GM21723 (cell line): ENCODE measurements at regions not wholly inside any gene's neighbourhood (a gene's known extent, or its start where the extent isn't known, plus 50 kb on each side); places are given as distances from the start of the nearest gene placed in this dataset.

ENCODE experiments used
- ATAC-seq: cut with Tn5 transposase; IDR thresholded peaks from one replicate; pipeline ENCODE4 v1.9.1; 2021; ENCODE audit warnings: mild to moderate bottlenecking, moderate library complexity; ENCODE audit not compliant: unreplicated experiment

DNA sequence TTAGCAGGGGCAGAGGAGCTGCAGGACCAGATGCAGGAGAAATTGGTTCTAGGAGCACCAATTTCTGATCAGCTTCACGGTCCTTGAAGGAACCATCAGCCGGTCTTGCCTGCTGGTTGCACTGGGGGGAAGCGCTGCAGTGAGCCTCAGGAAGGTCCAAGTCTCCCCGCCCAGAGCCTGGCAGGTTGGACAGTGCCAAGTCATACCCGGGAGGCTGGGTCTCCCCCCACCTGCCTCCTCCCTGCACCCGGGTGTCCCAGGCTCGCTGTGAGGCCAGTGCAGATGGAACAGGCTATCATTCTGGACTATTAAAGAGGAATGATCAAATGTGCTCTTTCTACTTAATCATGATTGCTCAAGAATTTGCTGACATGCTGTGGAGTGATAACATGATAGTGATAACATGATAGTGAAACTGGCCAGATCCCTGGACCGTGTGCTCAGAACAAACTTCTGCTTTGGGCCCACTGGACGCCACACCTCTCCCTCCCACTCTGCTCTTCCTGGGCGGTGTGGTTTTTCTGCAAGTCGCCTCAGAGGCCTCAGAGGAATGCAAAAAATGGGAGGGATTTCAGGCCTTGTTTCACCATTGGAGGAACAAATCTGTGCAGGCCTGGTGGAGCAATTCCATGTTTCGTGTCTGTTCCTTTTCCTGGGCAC lies 236.0 kb downstream of the IRF8 start:
- ATAC-seq, result no peak

DNA sequence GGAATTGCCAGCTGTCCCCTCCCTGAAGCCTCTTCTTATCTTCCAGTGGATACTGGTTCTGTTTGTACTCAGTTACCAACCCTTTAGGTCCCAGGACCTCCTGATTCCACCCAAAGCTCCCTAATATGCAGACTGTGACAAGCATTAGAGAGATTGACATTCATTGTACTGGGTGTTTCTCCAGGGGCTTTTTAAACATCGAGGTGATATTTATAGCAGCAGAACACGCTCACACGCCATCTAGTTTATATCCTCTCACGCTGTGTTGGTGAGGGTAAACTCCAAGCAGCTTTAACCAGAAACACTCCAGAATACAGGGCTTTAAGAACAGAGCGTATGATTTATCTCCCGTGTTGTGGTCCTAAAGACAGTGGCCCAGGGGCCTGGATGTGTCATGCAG lies 238.4 kb downstream of the IRF8 start:
- no peak for ATAC-seq

DNA sequence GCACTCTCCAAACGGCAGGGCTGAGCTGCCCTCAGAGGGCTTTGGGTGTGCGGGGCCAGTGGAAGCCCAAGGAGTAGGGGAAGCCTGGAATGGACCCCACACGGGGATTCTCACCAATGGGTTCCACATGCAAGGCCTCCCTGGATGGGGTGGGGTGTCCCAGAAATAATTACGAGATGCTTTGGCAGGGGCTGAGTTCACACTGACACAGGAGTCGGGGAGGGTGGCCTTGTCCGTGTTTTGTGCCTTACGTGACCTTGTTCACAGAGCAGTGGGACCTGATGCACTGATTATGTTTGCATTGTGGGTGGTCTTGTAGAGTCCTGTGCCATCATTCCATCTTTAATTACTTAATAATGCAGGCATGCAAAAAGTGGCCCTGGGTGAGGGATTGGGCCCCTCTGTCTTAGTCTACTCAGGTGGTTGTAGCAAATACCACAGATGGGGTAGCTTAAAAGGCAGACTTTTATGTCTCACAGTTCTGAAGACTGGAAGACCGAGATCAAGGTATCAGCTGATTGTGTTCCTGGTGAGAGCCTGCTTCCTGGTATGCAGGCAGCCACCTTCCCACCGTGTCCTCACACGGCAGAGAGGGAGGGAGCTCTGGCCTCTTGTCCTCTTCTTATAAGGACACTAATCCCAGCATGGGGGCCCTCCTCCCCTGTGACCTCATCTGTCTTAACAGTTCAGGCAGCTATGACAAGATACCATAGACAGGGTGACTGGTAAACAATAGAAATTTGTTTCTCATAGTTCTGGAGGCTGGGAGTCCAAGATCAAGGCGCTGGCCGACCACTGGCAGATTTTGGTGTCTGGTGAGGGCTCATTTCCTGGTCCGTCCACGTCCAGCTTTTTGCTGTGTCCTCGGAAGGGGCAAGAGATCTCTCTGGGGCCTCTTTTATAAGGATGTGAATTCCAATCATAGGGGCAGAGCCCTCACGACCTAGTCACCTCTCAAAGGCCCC lies 239.4 kb downstream of the IRF8 start:
- ATAC-seq, result no peak

DNA sequence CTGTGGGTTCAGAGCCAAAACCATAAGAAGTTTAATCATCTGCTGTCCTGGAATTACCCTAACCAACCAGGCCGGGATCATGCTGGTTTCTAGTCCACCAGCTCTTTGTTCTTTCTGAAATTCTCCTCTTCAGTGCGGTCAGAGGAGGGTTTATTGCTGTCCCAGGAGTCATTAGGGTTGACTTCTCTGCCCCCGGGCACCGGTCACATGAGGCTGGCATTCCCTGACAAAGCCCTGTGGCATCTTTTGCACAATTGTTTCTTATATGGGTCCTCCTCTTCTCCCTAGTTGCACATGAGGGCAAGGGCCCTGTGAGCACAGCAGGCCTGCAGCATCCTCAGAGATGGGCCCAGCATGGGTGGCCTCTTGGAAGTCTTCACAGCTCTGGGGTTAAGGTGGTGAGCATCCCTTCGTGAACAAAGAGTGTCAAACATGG lies 243.9 kb downstream of the IRF8 start:
- ATAC-seq, result no peak

DNA sequence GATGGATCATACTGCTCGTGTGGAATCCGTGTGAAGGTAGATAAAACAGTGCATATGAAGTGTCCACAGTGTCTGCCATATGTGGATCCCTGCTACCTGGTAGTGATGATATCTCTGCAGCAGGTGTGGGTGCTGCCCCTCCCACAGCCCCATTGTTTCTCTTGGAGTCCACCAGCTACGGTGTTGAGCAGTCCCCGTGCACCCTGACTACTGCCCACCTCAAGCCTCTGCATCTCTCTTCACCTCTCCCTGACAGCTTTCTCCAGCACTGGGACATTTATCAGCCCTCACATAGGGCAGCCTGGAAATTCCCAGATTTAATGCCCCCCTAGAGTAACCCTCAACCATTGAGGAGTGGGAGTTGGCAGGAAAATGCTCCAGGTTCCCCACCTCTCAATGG lies 244.7 kb downstream of the IRF8 start:
- no peak for ATAC-seq

DNA sequence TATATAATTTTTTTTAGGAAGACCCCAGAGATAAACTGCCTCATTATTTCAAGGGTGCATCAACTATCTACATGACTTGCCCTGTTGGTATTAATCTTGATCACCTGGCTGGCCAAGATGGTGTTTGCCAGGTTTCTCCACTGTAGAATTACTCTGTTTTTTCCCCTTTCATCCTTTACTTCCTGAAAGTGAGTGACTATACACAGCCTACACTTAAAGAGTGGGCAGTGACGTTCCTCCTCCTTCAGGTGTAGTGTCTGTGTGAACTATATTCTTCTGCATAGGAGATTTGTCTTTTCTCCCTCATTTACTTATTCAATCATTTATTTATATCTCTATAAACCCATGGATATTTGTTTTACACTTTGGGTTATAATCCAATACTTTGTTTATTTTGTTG lies 246.7 kb downstream of the IRF8 start:
- ATAC-seq, result no peak

DNA sequence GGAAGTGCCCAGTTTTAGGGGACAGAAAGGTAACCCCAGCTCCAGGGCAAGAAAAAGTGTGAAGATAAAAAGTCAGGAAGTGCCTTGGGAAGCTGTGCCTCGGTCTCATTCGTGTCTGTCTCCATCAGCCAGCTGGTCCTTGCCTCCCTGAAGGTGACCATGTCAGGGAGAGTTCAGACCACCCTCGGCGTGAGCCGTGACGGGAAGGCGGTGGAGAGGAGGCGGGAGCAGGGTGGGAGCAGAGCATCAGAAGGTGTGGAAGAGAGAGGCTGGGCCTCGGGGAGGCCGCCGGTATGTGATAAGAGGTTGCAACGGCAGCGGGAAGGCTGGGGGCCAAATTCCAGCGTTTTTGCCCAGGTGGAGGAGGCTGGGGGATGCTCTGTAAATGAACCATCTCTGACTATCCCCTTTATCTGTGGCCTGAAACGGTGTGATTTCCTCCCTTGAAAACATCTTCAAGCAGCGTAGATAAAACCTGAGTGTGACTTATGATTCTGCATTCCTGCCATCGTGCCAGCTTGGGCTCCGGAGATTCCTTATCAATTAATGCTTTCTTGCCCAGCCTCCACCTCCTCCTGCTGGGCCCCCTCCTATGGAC lies 251.8 kb downstream of the IRF8 start:
- ATAC-seq, result no peak

DNA sequence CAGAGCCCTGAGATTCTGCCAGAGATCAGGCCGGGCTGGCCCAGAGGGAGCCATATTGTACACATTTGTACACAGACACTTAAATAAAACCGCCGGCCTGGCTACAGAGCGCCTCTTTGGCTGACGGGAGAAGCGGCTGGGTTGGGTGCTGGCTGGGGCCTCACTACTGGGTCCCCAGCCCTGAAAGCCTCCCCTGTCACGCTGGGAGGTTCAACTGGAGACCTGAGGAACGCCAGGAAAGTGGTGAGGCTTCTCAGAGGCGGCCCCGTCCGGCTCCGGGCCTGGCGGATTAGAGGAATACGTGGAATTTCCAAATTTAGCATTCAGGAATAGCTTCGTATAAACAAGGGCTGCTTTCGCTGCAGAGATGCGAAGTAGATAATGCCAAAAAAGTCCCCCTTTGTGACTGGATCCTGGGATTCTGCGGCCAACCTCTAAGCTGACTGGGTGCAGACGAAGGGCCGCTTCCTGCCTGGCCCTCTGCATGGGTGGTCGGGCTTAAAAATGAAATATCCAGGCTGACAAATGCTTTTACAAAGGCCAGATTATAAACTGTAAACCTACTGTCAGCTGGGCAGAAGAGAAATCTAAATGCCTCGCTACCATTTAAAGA lies 252.4 kb downstream of the IRF8 start:
- ATAC-seq, result no peak

DNA sequence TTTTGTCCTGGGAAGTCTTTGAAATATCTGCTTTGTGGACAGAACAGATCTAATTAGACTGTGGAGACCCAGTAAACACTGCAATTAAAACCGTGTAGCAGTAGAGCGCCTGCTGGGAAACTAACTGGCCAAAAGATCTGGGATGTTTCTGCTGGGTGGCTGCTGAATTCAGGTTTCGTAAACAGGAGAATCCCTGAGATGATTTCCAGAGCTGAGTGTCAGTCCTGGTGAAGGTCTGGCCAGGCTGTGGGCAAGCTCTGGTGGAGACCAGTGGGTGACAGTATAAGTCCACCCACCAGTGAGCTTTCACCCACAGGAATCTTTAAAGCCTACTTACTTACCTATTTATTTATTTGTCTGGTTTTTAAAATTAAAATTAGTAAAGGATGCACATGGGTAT lies 257.2 kb downstream of the IRF8 start:
- no peak for ATAC-seq

DNA sequence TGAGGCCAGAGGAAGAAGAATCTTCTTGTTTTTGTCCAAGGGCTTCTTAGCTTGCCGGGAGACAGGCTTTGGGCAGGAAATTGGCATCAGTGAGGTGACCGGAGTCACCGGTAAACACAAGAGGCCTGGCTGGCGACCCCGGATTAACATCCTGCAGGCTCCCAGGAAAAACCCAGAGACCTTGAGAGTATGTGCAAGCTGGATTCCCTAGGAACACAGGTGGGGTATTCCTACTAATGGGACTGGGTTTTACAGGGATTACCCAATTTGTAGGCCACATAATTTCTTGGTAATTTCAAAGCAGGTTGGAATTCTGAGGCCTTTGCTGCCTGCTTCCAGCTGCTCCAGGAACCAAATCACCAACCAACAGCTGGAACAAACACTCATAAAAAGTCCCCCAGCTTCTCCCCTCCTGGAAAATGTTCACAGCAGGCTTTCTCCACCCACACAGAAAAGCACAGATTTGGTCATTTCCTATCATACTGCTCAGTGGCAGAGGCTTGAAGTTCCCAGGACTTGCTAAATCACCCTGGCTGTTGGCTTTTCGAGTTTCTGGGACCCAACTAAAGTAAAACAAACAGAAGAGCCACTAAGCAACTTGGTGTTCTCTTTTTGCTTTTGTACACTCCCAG lies 258.8 kb downstream of the IRF8 start:
- ATAC-seq, result no peak

DNA sequence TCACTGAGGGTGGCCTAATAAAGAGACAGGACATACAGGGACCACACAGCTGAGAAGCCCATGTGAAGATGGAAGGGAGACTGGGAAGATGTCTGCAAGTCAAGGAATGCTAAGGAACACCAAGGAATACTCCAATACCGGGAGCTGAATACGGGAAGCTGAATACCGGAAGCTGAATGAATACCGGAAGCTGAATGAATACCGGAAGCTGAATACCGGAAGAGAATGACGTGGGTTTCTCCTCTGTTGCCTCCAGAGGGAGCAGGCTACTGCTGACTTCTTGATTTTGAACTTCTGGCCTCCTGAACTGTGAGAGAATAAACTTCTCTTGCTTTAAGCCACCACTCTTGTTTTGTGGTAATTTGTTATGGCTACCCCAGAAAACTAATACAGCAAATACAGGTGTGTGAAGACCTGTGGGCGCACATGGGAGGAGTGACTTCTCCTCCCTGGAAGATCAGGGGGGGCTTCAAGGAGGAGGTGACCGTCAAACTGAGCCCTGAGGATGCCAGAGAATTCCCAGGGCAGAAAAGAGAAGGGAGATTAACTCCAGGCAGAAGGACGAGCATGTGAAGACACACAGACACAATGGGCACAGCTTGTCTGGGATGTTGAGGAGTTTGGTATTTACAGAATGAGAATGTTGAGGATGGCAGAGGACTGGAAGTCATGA lies 259.9 kb downstream of the IRF8 start:
- no peak for ATAC-seq

DNA sequence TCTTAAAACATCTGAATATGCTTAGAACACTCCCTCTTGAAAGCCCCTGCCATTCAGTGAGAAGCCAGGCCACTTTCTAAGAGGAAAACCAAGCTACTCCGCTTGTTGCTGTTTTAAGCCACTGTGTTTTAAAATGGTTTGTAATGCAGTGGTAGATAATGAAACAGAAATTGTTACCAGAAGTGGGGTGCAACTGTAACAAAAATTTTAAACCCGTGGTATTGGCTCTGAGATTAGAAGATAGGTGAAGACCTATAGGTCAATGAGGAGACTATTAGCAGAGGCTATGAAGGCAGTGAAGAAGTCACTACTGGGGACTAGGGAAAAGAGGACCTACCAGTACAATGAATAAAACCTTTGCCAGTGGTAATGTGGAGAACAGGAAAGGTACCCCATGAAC lies 266.5 kb downstream of the IRF8 start:
- no peak for ATAC-seq

DNA sequence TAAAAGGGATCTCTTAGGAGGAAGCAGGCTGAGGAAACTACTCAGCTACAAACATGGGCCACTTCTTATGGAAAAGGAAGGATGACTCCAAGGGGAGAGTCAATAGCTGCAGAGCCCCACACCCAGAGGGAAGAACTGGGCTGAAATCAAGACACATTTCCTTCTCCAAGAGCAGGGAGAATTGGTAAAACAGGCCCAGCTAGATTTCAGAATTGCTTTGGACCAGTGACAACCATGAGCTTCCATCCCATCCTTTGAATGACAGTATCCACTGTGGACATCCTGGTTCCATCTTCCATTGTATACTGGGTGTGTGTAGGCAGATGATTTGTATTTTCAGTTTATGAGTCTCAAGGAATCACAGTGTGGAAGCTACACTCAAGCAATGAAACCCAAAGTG lies 267.5 kb downstream of the IRF8 start:
- no peak for ATAC-seq

DNA sequence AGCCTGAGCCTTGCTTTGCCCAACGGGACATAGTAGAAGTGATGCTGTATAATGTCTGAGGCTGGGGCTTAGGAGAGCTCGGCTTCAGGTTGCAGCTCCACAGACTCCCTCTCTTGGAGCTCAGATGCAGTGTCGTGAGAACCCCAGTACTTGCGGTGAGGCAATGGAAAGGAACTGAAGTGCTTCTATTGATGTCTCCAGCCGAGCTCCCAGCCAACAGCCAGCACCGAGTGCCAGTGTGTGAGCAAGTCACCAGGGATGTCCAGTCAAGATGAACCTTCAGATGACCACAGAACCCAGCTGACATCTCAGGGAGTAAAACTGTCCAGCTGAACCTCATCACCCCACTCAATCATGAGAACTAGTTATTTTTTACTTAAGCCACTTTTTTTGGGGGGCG lies 268.1 kb downstream of the IRF8 start:
- ATAC-seq, result no peak

DNA sequence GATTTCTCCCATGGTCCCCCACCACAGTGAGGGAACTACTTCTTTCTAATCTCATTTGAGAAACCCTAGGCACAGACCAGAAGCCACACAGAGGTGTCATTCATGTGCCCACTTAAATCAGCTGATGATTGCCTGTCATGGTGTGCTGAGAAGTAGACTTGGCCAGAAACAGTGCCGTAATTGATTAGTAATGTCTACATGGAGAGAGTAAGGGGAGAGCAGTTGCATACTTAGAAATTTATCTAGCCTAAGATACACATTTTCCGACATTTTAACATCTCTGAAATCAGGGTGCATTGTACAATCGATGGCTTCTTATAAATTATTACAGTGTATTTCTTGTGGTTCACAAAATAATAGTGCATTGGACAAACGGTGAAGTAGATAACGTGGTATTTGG lies 271.8 kb downstream of the IRF8 start:
- no peak for ATAC-seq

DNA sequence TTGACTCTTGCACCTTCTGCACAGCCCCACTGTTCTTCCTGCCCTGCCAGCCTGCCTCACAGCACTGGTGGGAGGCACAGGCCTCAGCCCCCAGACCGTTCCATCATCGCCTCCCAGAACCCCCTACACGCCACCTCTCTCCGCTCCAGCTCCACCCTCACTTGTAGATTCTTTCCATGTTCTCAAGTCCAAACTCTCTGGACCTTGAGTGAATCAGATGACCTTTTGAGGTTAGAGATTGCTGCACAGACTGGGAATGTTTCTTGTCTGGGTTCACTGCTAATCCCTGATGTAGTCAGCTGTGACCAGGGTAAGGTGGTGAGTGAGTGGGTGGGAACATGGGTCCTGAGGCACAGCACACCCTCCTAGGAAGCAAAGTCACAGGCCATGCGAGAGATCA lies 272.4 kb downstream of the IRF8 start:
- ATAC-seq, result no peak

DNA sequence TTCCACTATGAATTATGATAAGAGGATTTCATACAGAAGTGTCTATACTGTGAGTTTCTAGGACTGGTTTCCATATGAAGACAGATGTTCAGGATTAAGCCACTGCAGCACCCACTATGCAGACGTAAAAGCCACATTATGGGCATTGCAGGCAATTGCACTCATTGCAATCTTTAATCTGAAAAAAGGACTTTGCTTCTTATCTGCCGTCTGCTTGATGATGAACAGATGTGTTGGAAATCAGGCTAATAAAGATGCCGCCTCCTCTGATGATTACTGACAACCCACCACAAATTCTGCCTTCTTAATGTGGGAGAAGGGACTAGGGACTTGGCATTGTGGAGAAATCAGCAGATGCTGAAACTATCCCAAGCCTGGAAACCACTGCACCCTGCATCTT lies 276.9 kb downstream of the IRF8 start:
- no peak for ATAC-seq

DNA sequence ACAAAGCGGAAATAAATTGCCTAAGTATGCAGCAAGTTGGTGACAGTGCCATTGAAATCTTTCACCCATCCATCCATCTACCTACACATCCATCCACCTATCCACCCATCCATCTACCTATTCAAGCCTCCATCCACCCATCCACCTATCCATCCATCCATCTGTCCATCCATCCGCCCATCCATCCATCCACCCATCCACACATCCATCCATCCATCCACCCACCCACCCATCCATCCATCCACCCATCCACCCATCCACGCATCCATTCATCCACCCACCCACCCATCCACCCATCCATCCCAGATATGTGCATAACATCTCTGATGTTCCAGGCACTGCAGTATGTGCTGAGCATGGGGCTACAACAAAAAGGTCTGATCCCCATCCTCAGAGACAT lies 277.5 kb downstream of the IRF8 start:
- ATAC-seq, result no peak

DNA sequence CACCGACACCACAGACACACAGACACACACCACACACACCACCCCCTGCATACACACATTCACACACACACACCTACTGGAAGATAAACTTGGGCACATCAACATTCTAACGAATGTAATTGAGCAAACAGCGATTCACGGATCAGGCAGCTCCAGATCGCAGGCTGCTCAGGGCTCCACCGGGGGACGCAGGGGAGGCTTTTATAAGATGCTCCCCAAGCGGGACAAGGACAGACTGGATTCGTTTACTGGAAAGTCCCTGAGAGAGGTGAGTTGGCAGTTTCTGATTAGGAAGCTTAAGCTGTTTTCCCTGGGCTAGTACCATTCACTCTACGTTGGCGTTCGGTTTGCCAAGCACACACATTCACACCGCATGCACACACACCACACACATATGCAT lies 281.3 kb downstream of the IRF8 start:
- no peak for ATAC-seq

DNA sequence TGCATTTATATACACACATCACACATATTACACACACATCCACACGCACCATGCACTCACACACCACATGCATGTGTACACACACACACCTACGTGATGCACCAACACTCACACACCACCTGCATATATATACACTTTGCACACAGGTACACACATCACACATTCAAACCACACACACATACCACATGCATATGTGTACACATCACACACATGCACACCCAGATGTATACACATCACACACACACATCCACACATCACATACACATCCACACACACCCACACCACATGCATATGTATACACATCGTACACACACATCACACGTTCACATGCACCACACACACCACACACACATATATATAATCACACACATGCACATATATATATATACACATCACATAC lies 281.8 kb downstream of the IRF8 start:
- ATAC-seq, result no peak

DNA sequence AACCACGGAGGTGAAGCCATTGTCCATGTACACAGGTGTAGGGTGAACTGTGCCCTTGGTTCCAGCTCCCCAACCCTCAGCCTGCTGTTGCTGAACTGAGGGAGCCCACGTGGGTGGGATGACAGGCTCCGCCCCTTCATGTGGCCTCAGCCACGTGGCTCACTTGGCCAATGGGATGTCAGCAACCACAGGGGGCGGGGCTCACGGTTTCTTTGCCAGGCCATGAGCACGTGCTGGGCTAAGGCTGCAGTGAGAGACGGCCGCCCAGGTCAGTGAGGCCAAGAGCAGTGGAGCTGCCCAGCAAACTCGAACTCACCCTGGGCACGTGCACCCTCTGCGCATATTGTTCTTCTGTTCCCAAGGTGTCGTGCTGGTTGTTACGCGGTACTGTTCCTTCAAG lies 282.6 kb downstream of the IRF8 start:
- no peak for ATAC-seq
